ENCODE measurements at regions not wholly inside any gene's neighbourhood (a gene's known extent, or its start where the extent isn't known, plus 50 kb on each side); places are given as distances from the start of the nearest gene placed in this dataset.

DNA sequence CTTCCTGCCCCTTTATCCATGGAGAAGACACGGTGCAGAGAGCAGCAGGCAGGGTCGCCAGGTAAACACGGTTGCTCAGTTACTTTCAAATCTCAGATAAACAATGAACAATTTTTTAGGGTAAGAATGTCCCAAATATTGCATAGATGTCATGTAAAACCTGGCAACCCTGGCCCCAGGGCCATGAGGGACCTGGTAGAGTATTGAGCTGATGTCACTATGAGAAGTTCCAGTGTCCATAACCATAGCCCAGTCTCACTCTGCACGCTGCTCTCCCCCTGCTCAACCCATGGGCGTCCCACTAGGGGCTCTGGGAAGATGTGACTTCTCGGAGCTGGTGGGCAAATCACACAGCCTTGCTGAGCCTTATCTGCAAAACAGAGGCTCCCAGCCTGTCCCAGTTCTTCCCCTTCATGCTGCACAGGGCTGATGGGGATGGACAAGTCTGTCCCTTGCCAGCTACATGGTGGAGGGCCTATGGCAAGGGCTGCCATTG, 71.3 kb upstream of the TOP1 start:
- TF ChIP-seq, protein P1, sequence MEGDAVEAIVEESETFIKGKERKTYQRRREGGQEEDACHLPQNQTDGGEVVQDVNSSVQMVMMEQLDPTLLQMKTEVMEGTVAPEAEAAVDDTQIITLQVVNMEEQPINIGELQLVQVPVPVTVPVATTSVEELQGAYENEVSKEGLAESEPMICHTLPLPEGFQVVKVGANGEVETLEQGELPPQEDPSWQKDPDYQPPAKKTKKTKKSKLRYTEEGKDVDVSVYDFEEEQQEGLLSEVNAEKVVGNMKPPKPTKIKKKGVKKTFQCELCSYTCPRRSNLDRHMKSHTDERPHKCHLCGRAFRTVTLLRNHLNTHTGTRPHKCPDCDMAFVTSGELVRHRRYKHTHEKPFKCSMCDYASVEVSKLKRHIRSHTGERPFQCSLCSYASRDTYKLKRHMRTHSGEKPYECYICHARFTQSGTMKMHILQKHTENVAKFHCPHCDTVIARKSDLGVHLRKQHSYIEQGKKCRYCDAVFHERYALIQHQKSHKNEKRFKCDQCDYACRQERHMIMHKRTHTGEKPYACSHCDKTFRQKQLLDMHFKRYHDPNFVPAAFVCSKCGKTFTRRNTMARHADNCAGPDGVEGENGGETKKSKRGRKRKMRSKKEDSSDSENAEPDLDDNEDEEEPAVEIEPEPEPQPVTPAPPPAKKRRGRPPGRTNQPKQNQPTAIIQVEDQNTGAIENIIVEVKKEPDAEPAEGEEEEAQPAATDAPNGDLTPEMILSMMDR (conservative IDR thresholded peaks at IDR 0.05; ENCODE audit: low read depth, low read length): no peak
- no peak for TF ChIP-seq EZH2 (IDR thresholded peaks at IDR 0.05; ENCODE audit: borderline replicate concordance, low read depth, low read length, poor library complexity, severe bottlenecking)

Data from A673 (cell line).